ENCODE measurements at regions not wholly inside any gene's neighbourhood (a gene's known extent, or its start where the extent isn't known, plus 50 kb on each side); places are given as distances from the start of the nearest gene placed in this dataset.
"Not testable (repeated sequence)": the region's sequence is repeated elsewhere in the genome, so short reads cannot be mapped to it uniquely, and the experiment has no call there.

GRCh38 chr6:145277358-145278086 lies 457.8 kb downstream of the EPM2A start:
- no peak for DNase-seq (ENCODE audit: low spot score)

- DNase-seq (ENCODE audit: low spot score), result no peak
These were observed 457.0 kb downstream of the EPM2A start for GRCh38 chr6:145278163-145278807.

- DNase-seq (ENCODE audit: low spot score), result no peak
These were observed 455.8 kb downstream of the EPM2A start for GRCh38 chr6:145279551-145279950.

DNA sequence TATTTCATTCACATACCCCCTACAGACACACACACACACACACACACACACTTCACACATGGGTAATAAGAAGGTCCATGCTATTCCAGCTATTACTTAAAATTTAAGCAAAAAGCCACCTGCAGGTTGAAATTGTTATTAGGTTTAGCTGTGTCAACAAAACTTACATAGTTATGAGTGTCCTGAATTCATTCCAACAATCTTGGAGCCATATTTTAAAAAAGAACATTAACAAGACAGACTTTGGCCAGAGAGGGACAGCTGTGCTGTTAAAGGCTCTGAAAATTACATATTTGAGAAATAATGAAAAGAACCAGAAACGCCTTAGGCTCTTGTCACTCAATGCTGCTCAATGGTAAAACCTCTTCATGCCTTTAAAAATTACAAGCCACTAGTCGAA lies 455.3 kb downstream of the EPM2A start:
- no peak for DNase-seq (ENCODE audit: low spot score)

DNA sequence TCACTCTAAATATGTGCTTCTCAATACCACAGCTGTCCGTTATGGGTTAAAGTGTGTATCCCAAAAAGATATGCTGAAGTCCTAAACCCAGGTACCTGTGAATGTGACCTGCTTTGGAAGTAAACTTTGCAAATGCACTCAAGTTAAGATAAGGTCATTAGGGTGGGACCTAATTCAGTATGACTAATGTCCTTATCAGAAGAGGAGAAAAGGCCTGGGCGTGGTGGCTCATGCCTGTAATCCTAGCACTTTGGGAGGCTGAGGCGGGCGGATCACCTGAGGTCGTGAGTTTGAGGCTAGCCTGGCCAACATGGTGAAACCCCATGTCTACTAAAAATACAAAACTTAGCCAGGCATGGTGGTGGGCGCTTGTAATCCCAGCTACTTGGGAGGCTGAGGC lies 452.1 kb downstream of the EPM2A start:
- not testable (repeated sequence) for DNase-seq (ENCODE audit: low spot score)

GRCh38 chr6:145283856-145284255 lies 451.5 kb downstream of the EPM2A start:
- no peak for DNase-seq (ENCODE audit: low spot score)

- no peak for DNase-seq (ENCODE audit: low spot score)
These were observed 448.4 kb downstream of the EPM2A start for GRCh38 chr6:145286916-145287315.

GRCh38 chr6:145289573-145289972 lies 445.7 kb downstream of the EPM2A start:
- DNase-seq (ENCODE audit: low spot score), result no peak

DNA sequence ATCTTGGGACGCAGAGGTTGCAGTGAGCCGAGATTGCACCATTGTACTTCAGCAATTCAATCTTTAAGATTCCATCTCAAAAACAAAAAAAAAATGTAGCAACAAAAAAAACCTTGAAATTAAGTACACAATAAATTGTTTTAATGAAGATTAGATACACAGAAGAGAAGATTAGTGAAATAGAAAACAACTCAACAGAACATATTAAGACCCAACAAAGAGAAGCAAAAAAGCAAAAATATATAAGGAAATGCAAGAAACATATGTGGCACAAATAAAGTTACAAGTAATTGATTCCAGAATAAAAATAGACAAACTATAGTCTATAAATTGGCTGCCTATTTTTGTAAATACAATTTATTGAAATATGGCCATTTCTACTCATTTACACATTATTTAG lies 445.2 kb downstream of the EPM2A start:
- no peak for DNase-seq (ENCODE audit: low spot score)

DNA sequence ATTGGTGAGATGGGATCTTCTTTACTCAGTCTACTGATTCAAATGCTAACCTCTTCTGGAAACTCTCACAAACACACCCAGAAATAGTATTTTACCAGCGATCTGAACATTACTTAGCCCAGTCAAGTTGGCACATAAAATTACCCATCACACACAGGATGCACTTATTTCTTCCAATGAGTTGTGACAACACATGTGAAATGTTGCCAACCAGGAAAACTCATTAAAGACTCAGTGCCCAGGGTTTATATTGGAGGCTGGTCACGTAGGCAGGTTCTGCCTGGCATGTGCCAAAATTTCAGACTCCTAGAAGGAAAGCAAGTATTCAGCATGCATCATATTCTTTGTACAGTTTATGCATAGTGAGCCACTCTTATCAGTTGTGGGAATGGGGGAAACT lies 443.3 kb downstream of the EPM2A start:
- DNase-seq (ENCODE audit: low spot score), result no peak

DNA sequence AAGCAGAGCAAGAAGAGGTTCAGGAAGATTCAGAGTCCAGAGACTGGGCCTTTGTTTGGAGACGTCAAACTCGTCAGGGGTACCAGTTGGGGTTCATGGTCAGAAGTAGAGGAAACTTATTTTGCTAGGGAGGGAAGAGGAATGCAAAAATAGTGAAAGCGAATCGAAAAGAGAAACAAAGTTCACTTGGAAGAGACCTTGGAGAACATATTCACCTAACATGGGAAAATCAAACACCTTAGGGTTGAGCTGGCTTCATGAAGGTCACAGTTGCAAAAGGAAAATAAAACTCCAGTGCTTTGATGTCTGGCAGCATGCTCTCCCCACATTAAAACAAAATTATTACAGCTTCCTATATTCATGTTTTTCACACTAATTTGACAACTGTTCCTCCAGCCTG lies 440.4 kb downstream of the EPM2A start:
- DNase-seq (ENCODE audit: low spot score), result no peak

- no peak for DNase-seq (ENCODE audit: low spot score)
These were observed 439.6 kb downstream of the EPM2A start for GRCh38 chr6:145295746-145296145.

- no peak for DNase-seq (ENCODE audit: low spot score)
These were observed 429.6 kb downstream of the EPM2A start for GRCh38 chr6:145305670-145306069.

GRCh38 chr6:145306489-145306888 lies 428.8 kb downstream of the EPM2A start:
- no peak for DNase-seq (ENCODE audit: low spot score)

- no peak for DNase-seq (ENCODE audit: low spot score)
These were observed 425.3 kb downstream of the EPM2A start for GRCh38 chr6:145309842-145310535.

DNA sequence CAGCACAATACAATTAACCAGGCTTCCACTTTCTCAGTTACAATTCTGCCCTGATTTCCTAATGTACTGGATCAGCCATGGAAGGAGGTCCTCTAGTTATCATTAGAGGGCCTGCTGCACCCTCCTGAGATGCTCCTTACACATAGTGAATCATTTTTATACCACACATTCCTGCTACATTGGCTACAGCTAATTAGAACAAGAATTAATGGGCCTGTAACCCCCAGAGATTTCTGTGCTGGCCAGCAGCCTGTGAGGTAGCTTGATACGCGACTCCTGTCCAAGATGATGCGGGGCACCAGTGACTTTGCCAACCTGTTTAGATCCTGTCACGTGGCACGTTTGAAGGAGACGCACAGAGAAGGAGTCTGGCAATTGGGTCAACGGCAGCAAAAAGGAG lies 422.8 kb downstream of the EPM2A start:
- DNase-seq (ENCODE audit: low spot score), result no peak

DNA sequence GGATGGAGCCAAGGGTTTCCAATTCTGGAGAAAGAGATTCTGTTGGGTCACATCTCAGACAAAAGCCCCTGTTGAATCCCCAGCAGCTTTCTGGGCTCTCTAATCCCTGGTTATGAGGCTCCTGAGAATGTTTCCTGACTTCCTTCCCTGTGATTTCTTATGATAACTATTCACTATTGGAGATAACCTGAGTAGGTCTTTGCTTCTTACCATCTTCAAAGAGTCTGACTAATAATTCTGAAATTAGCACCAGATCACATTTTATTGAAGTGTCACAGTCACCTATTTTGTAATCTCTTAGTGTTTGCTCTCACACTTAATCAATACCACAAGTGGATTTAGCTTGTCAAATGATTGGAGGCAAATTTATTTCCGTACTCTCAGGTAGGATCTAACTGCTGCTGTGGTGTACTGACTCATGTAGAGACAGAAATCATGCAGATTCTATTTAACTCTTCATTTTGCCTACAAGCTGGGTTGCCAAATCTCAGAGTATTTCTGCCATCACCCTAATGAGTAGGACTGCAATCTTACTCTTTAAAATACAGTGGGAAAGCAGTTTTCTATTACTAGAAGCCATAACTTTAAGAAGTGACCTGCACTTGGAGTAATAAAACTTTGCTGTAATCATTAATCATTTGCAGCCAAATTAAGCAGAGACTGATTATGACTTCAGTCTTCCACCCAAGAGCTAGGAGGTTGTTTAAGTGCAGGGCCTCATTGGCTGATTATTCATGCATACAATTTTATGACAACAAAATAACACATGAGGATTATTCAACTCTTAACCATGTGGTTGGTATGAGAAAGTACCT lies 422.1 kb downstream of the EPM2A start:
- DNase-seq (ENCODE audit: low spot score), result no peak

DNA sequence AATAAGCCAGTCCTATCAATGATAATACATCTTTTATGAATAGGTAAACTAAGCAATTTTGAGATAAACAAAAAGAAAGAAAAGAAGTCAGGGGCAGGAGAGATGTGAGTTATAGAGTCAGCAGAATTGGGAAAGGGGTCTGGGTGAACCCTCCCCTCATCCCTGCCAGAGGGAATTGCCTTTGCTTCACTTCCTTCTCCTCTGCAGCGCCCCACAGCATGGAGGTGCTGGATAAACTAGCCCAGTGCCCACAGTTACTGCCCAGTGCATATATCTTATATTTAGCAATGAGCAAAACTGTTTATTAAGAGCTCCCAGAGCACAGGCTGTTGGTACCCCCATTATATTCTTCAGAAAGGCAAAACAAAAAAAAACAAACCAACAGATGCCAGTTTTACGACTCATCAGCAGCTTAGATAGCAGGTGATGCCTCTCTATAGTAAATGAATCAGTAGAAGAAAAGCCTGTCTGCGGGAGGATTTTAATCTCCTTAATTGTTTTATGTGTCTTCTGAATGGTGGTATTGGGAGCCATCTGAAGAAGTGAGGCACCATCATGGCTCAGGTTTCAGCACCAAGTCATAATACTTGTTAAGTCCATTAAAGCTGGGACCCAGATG lies 419.2 kb downstream of the EPM2A start:
- DNase-seq (ENCODE audit: low spot score), result no peak

DNA sequence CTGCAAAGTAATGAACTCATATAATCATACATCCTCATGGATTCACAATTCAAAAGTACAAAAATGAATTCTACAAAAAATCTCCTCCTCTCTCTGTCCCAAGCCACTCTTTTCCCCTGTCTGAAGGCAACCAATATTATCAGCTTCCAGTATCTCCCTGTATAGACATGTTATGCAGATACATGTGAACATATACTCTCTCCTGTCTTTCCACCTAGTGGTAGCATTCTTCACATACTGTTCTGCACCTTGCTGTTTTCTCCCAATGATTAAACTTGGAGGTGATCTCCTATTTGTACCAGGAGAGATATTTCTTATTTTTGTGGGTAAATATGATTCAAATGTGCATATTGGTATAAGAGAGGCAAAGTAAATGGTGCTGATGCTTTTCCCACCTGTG lies 416.4 kb downstream of the EPM2A start:
- DNase-seq (ENCODE audit: low spot score), result no peak

DNA sequence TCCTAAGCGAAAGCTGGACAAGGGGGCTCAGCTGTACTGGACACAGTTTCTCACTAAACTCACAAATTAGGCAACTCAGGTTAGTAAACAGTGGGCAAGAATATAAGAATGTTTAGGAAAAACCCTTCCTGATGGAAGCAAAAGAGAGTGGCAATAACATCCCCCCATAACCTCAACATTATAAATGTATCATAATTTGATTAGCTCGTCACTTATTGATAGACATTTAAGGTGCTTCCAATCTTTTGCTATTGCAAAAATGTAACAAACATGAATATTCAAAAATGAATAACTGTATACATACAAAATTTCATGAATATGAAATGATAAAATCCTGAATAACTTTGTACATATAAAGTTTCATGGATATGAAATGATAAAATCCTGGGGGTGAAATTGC lies 415.7 kb downstream of the EPM2A start:
- no peak for DNase-seq (ENCODE audit: low spot score)

GRCh38 chr6:145323646-145324045 lies 411.7 kb downstream of the EPM2A start:
- DNase-seq (ENCODE audit: low spot score), result no peak

DNA sequence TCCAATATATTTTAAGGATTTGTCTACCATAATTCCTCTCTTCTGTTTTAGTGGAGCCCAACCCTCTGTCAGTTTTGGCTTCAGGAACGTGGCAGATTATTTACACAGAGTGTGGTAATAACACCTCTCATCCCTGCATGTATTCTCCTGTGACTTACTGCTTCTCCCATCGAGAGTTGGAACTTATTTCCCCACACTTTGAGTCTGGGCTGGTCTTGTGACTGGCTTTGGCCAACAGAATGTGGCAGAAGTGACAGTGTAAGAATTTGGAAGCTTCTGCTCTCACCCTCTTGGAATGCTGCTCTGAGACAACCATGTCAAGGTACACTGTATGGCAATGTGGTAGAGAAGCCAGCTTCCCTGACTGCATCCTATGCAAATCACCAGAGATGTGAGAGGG lies 407.7 kb downstream of the EPM2A start:
- no peak for DNase-seq (ENCODE audit: low spot score)

All from germinal center (tissue), 1 donor.